GM12878 (cell line): ENCODE measurements at regions not wholly inside any gene's neighbourhood (a gene's known extent, or its start where the extent isn't known, plus 50 kb on each side); places are given as distances from the start of the nearest gene placed in this dataset.

Experiments used
- ATAC-seq: fragments of 200-7000 bp; cut with Tn5 transposase; 3 replicates; pipeline ENCODE4 v1.9.1; 2020; ENCODE audit warnings: mild to moderate bottlenecking, moderate library complexity
- BruUV-seq: library from RNA; stranded (reverse); fragments of 400-500 nt; replicated peaks from 2 replicates; lab custom pipeline; 2021; lab: Mats Ljungman, UMichigan
- CTCF ChIA-PET: fragments of 300-600 bp; sonication (Branson Sonifier 250); formaldehyde crosslinking; extraction: SDS; loops from one replicate; lab custom pipeline; 2021; ENCODE audit warnings: inconsistent platforms; lab: Yijun Ruan, JAX
- POLR2A ChIA-PET: fragments of 350-600 bp; formaldehyde crosslinking; extraction: SDS; loops from one replicate; lab custom pipeline; 2021; ENCODE audit warnings: inconsistent platforms; lab: Charles Lee
- RAD21 ChIA-PET: fragments of 300-600 bp; sonication (Branson Sonifier 250); formaldehyde crosslinking; loops from one replicate; lab custom pipeline; 2023; ENCODE audit warnings: antibody characterized with exemption; ENCODE audit not compliant: unreplicated experiment; lab: Charles Lee
- SMC1A ChIA-PET: fragments of 300-600 bp; sonication (Branson Sonifier 250); formaldehyde crosslinking; loops from one replicate; lab custom pipeline; 2023; ENCODE audit not compliant: unreplicated experiment, uncharacterized antibody; lab: Charles Lee
- DNase-seq: peaks from one replicate; pipeline ENCODE4 v3.0.0-alpha.2; 2011; ENCODE audit warnings: low read depth, low spot score
- FAIRE-seq: peaks from 3 replicates; lab custom pipeline; 2011; peaks lifted over from hg19 to GRCh38; lab: Jason Lieb, UNC
- H2AFZ ChIP-seq: 2 replicates; pipeline ENCODE4 v1.6.0; 2011; ENCODE audit warnings: low read depth, low read length, control low read depth; ENCODE audit not compliant: control insufficient read depth
- H3K27ac ChIP-seq: 2 replicates; pipeline ENCODE4 v1.5.1; 2011; ENCODE audit warnings: control low read depth; ENCODE audit not compliant: control insufficient read depth, insufficient read depth
- H3K27me3 ChIP-seq, 2 experiments: replicated peaks in 1 of 2; 2 replicates each; pipeline versions ENCODE4 v1.6.0 to v1.6.1; 2011; ENCODE audit warnings: low read length in 1 of 2; ENCODE audit not compliant: control insufficient read depth in 2 of 2, insufficient read depth in 2 of 2
- H3K36me3 ChIP-seq, 2 experiments: 2 replicates each; pipeline ENCODE4 v1.5.1; 2011; ENCODE audit warnings: low read length in 1 of 2; ENCODE audit not compliant: control insufficient read depth in 2 of 2, insufficient read depth in 2 of 2
- H3K4me1 ChIP-seq: 2 replicates; pipeline ENCODE4 v1.6.1; 2011; ENCODE audit warnings: mild to moderate bottlenecking, low read length, moderate library complexity, mixed read lengths; ENCODE audit not compliant: control insufficient read depth, insufficient read depth
- H3K4me2 ChIP-seq: 2 replicates; pipeline ENCODE4 v1.6.0; 2011; ENCODE audit warnings: control low read depth; ENCODE audit not compliant: control insufficient read depth, insufficient read depth
- H3K4me3 ChIP-seq: fragments of 200-600 bp; sonication (generic); 2 replicates; pipeline ENCODE4 v1.5.1; 2016
- H3K79me2 ChIP-seq: 2 replicates; pipeline ENCODE4 v1.6.0; 2011; ENCODE audit warnings: low read length; ENCODE audit not compliant: control insufficient read depth, insufficient read depth
- H3K9ac ChIP-seq: 2 replicates; pipeline ENCODE4 v1.8.0; 2011; ENCODE audit warnings: low read length, control low read depth, mixed read lengths; ENCODE audit not compliant: control insufficient read depth, insufficient read depth
- H3K9me3 ChIP-seq: replicated peaks from 3 replicates; pipeline ENCODE4 v1.5.1; 2011; ENCODE audit warnings: mild to moderate bottlenecking, low read length; ENCODE audit not compliant: control insufficient read depth, insufficient read depth
- H4K20me1 ChIP-seq: 2 replicates; pipeline ENCODE4 v1.6.0; 2011; ENCODE audit not compliant: control insufficient read depth, insufficient read depth
- ATF2 ChIP-seq: IDR thresholded peaks from 2 replicates; pipeline ENCODE4 v1.6.1; 2012; ENCODE audit warnings: low read length, inconsistent platforms
- CHD2 ChIP-seq: IDR thresholded peaks from 2 replicates; pipeline ENCODE4 v1.6.1; 2011; ENCODE audit warnings: low read depth, low read length, improper control_type of control experiment, borderline replicate concordance
- E2F4 ChIP-seq: IDR thresholded peaks from 2 replicates; pipeline ENCODE4 v1.6.1; 2012; ENCODE audit warnings: low read depth, low read length, improper control_type of control experiment
- FOXM1 ChIP-seq: IDR thresholded peaks from 2 replicates; pipeline ENCODE4 v1.6.1; 2012; ENCODE audit warnings: low read depth, mild to moderate bottlenecking, inconsistent platforms, low read length, moderate library complexity
- MYB ChIP-seq: fragments of 150-350 bp; IDR thresholded peaks from 2 replicates; pipeline ENCODE4 v1.6.1; 2014; ENCODE audit warnings: mild to moderate bottlenecking, low read depth, low read length, borderline replicate concordance
- NR2C2 ChIP-seq: IDR thresholded peaks from 2 replicates; pipeline ENCODE4 v1.6.1; 2011; ENCODE audit warnings: borderline replicate concordance, low read depth; ENCODE audit not compliant: control insufficient read depth, insufficient read length
- SKIL ChIP-seq: fragments of 450-650 bp; IDR thresholded peaks from 2 replicates; pipeline ENCODE4 v1.6.1; 2017; ENCODE audit warnings: mild to moderate bottlenecking, low read depth, inconsistent platforms; ENCODE audit not compliant: poor library complexity, severe bottlenecking
- WGBS: methylation state at CpG from one replicate; pipeline ENCODE4 v1.1.6; 2016; ENCODE audit warnings: low lambda C conversion rate; ENCODE audit not compliant: insufficient replicate concordance, insufficient coverage; ENCODE audit errors: missing lambda C conversion rate; 5-methylcytosine and 5-hydroxymethylcytosine counted together
- in situ Hi-C: fragments of 300-500 bp; cut with MboI; formaldehyde crosslinking; loops from 9 replicates; pipeline ENCODE4 v1.14.3; 2018; ENCODE audit warnings: mixed read lengths
- intact Hi-C: fragments of 100-400 bp; cut with micrococcal nuclease; formaldehyde crosslinking; loops from one replicate; pipeline ENCODE4 v1.14.2; 2022; ENCODE audit not compliant: unreplicated experiment

- no peaks in the 10 kb centered on the region for H3K4me1 ChIP-seq
- H3K4me2 ChIP-seq, result no peak overlapping the region
Observed at GRCh38 chr6:170159022-170159965, 131.6 kb downstream of the DLL1 start.

More at GRCh38 chr6:170159022-170159965, 131.6 kb downstream of the DLL1 start:
- no peak overlapping the region for H3K4me3 ChIP-seq
- in situ Hi-C loops (no loop called here), intact Hi-C loops (no loop called here)
- no peak for TF ChIP-seq MYB
- no peak for TF ChIP-seq CHD2
- no peak for TF ChIP-seq ATF2
- TF ChIP-seq FOXM1, result no peak
- no peak for TF ChIP-seq SKIL
- no peak for TF ChIP-seq NR2C2
- no peak for TF ChIP-seq E2F4
- no peaks in the 10 kb centered on the region; the same call in 2 of the 3 replicates for H3K9me3 ChIP-seq
- ChIA-PET RAD21 (no interaction called here), SMC1A (no interaction called here), CTCF (no interaction called here), POLR2A (no interaction called here)
- no peaks in the 10 kb centered on the region for H3K36me3 ChIP-seq
- no peak overlapping the region for H3K27ac ChIP-seq
- ATAC-seq (no peak), FAIRE-seq (no peak), DNase-seq (no peak)
- H4K20me1 ChIP-seq, result no peaks in the 10 kb centered on the region
- WGBS, result 81% methylated on average over 53 of the region's 53 CpGs
- H3K27me3 ChIP-seq, result no peaks in the 10 kb centered on the region
- H3K79me2 ChIP-seq, result no peaks in the 10 kb centered on the region
- no TSS peak for BruUV-seq
- no peak overlapping the region for H2AFZ ChIP-seq
- no peak overlapping the region for H3K9ac ChIP-seq
